DMS153 (cell line): ENCODE measurements at regions not wholly inside any gene's neighbourhood (a gene's known extent, or its start where the extent isn't known, plus 50 kb on each side); places are given as distances from the start of the nearest gene placed in this dataset.
"Not testable (repeated sequence)": the region's sequence is repeated elsewhere in the genome, so short reads cannot be mapped to it uniquely, and the experiment has no call there.

Experiments
- DNase-seq: peaks from one replicate; lab custom pipeline; 2025; lab: John Stamatoyannopoulos, UW

DNA sequence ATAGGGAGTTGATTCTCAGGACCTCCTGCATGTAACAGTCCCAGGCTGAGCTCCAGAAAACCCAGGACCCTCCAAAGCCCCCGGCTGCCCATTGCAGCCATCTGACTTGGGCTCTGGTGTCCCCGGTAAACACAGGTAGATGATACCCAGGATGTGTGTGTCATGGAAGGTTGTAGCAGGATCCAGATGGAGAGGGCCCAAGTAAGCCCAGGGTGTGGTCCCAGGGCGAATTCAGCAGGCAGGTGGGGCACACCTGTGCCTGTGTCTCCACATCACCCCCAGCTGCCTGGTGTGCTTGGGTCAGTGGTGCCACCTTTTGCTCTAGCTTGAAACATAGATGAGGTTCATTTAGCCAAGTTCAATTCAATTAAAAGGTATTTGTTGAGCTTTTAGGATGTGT lies 524.1 kb downstream of the GLRX3 start:
- DNase-seq = no peak

- DNase-seq = no peak
Measured at GRCh38 chr10:130661419-130661818, 525.2 kb downstream of the GLRX3 start.

GRCh38 chr10:130662775-130663174 lies 526.6 kb downstream of the GLRX3 start:
- no peak for DNase-seq

DNA sequence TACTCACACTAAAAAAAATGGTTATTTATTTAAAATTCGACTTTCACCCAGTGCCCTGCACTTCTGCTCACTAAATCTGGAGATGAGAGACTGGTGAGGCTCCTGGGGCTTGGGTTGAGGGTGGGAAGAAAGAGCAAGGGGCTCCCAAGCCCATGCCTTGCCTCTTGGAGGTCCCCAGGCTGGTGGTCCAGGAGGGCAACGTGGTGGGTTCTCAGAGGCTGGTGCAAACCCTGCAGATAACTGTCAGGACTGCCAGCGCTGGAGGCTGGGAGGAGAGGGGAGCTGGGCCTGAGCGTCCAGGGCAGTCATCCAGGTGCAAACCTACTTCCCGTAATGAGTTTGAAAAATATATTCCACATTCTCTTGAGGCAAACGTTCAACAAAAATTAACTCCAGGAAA lies 528.3 kb downstream of the GLRX3 start:
- no peak for DNase-seq

GRCh38 chr10:130666215-130666614 lies 530.0 kb downstream of the GLRX3 start:
- no peak for DNase-seq

DNA sequence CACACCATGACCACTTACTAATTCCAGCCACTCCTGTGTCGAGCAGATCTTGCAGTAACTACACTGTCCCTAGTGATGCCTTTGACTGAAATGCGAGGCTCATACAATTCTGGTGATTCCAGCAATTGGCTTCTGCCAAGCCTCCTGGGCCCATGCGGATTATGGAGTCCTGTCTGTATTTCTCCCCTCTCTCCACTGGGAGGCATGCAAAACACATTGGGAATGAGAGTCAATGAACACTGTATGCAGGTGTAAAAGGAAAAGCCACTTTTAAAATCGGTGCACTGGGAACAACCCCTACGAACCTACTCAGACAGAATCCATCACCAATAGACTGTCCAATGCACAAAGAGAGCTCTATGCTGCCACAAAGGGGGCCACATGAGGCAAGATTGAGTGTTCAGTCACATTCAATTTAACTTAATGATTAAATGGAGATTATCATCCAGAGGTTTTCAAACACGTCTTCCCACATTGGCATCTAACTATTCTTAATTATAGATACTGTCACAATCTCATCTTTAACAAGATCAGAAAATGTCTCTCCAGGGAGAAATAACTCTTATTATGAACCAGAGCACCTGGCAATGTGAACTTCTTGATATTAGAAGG lies 550.6 kb downstream of the GLRX3 start:
- peak; percentile 11 for DNase-seq

DNA sequence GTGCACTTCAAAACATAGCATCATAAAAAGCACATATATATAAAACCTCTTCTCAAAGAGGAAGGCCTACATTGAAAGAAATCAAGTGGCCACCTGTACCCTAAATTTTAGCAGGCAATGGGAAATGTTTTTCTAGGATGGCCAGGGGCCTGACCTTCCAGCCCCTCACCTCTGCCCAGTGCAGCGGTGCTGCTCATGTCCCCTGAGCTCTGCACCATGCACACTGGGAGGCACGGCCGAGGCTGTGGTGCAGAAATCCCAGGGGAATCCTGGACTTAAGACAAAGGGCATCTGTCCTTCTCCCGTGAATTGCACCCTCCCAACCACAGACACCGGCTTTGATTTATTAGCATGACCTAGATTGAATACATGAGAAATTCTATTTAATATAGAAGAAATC lies 551.4 kb downstream of the GLRX3 start:
- DNase-seq = no peak

GRCh38 chr10:130689743-130690626 lies 553.8 kb downstream of the GLRX3 start:
- no peak for DNase-seq

DNA sequence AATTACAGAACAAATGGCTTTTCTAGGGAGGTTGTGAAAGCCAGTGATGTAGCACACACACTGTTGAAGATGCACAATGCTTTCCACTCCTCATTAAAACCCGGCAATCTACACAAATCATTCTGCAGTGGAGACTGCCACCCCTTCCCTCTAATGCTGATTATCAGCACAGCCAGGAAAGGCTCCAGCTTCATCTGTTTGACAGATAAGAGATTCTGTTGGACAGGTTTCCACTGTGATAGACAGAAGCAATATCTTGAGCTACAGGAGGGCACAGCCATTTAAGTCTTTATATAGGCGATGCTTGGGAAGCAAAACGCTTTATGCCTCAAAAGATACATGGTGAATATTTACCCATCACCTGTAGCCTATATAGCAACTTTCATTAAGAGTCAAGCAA lies 555.6 kb downstream of the GLRX3 start:
- DNase-seq = no peak

DNA sequence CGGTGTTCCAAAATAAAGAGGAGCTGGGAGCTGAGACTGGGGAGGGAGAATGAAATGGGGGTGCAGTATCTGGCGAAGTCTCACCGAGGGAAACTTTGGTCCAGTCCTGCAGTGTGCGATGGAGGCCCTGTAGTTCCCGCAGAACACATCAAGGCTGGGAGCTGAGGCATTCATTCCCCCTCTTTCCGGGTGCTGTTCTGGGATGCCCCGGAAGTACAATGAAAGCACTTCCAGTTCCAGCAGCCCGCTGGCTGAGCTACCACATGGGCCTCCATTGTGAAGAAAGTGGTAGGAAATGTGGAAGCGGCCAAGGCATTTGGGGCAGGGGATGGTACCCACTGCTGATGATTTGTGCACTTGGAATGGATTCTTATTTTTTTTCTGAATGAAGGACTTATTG lies 560.7 kb downstream of the GLRX3 start:
- DNase-seq = no peak

GRCh38 chr10:130707389-130707979 lies 571.3 kb downstream of the GLRX3 start:
- DNase-seq = no peak

GRCh38 chr10:130708465-130709070 lies 572.4 kb downstream of the GLRX3 start:
- DNase-seq = no peak

- DNase-seq = no peak
Measured at GRCh38 chr10:130709415-130709814, 573.2 kb downstream of the GLRX3 start.

GRCh38 chr10:130711072-130711471 lies 574.9 kb downstream of the GLRX3 start:
- no peak for DNase-seq

GRCh38 chr10:130713135-130713534 lies 576.9 kb downstream of the GLRX3 start:
- DNase-seq = no peak

DNA sequence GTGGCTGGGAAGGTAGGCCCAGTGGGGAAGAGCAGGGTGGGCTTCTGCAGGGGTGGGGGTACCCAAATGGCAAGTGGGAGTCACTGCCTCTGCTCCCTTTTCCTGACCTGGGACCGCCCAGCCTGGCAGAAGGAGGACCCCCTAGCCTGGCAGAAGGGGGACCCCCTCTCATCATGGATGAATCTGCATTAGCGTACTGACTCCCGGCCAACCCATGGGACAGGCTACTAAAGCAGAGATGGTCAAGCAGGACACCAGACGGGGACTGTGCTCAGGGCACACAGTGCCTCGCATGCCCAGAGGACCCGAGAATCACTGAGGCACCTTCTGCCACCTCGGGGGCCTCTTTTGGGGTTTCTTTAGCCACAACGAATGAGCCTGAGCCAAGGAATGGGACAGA lies 577.5 kb downstream of the GLRX3 start:
- no peak for DNase-seq

GRCh38 chr10:130714742-130715467 lies 578.7 kb downstream of the GLRX3 start:
- DNase-seq = no peak

- no peak for DNase-seq
Measured at GRCh38 chr10:130715686-130716670, 579.8 kb downstream of the GLRX3 start.

DNA sequence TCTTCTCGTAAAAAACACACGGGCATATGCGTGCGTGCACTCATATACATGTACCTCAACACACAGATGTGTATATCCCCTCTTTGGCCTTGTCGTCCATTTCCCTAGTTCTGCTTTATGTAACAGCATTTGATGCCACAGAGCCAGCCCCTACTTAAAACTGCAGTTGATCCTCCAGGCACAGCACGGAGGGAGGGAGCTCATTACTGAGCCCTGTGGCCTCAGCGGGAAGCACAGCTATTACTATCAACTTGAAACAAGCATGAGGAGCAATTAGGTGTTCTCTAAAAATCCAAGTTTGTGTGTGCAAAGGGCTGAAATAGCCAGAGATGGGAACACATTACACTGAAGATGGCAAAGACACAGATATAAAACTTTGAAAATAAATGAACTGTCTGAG lies 580.9 kb downstream of the GLRX3 start:
- no peak for DNase-seq

DNA sequence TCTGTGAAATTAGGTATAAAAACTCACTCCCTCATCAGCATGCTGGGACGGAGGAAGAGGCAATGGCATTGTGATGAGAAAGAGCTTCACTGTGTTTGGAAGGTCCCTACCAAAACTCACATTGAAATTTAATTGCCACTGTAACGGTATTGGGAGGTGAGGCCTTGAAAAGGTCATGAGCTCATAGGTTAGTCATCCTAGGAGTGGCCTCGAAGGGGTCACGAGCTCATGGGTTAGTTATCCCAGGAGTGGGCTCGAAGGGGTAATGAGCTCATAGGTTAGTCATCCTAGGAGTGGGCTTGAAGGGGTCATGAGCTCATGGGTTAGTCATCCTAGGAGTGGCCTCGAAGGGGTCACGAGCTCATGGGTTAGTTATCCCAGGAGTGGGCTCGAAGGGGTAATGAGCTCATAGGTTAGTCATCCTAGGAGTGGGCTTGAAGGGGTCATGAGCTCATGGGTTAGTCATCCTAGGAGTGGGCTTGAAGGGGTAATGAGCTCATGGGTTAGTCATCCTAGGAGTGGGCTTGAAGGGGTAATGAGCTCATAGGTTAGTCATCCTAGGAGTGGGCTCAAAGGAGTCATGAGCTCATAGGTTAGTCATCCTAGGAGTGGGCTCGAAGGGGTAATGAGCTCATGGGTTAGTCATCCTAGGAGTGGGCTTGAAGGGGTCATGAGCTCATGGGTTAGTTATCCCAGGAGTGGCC lies 582.7 kb downstream of the GLRX3 start:
- DNase-seq = not testable (repeated sequence)
